Lower lobe of right lung (tissue), 2 donors: ENCODE measurements at regions not wholly inside any gene's neighbourhood (a gene's known extent, or its start where the extent isn't known, plus 50 kb on each side); places are given as distances from the start of the nearest gene placed in this dataset.

Experiments
- ATAC-seq, 2 donors: fragments of 200-7000 bp; cut with Tn5 transposase; one replicate each; pipeline ENCODE4 v1.9.1; 2020 to 2022; ENCODE audit warnings: mild to moderate bottlenecking in 2 of 2, moderate library complexity in 2 of 2
- DNase-seq: peaks from one replicate; pipeline ENCODE4 v3.0.0-alpha.2; 2020
- H3K27ac ChIP-seq: fragments of 200-600 bp; one replicate; pipeline ENCODE4 v1.8.0; 2022
- H3K27me3 ChIP-seq: fragments of 200-600 bp; one replicate; pipeline ENCODE4 v1.8.0; 2022; ENCODE audit warnings: low read depth
- H3K36me3 ChIP-seq: fragments of 200-600 bp; one replicate; pipeline ENCODE4 v1.8.0; 2022; ENCODE audit warnings: mild to moderate bottlenecking
- H3K4me1 ChIP-seq: fragments of 200-600 bp; one replicate; pipeline ENCODE4 v1.8.0; 2022
- H3K4me3 ChIP-seq: fragments of 200-600 bp; one replicate; pipeline ENCODE4 v1.8.0; 2022; ENCODE audit warnings: mild to moderate bottlenecking
- H3K9me3 ChIP-seq: fragments of 200-600 bp; one replicate; pipeline ENCODE4 v1.8.0; 2022
- CTCF ChIP-seq: fragments of 200-600 bp; IDR thresholded peaks from one replicate; pipeline ENCODE4 v1.8.0; 2022; ENCODE audit warnings: antibody characterized with exemption, mild to moderate bottlenecking
- intact Hi-C: fragments of 100-400 bp; cut with DNase I; formaldehyde crosslinking; loops from one replicate; pipeline ENCODE4 v1.11.0; 2022
- donor health status: DM: no; HTN: yes; CAD: no; lungs with severe emphysema.

- intact Hi-C loops, result no loop called here
- Histone ChIP-seq H3K4me3 (no peak overlapping the region), H3K27ac (no peak overlapping the region), H3K36me3 (no peaks in the 10 kb centered on the region), H3K27me3 (no peaks in the 10 kb centered on the region), H3K4me1 (no peaks in the 10 kb centered on the region), H3K9me3 (no peaks in the 10 kb centered on the region)
- no peak for TF ChIP-seq CTCF
- no peak for DNase-seq
- ATAC-seq, result no peak
These were observed 227.5 kb upstream of the RMST start for GRCh38 chr12:97235102-97235501.

DNA sequence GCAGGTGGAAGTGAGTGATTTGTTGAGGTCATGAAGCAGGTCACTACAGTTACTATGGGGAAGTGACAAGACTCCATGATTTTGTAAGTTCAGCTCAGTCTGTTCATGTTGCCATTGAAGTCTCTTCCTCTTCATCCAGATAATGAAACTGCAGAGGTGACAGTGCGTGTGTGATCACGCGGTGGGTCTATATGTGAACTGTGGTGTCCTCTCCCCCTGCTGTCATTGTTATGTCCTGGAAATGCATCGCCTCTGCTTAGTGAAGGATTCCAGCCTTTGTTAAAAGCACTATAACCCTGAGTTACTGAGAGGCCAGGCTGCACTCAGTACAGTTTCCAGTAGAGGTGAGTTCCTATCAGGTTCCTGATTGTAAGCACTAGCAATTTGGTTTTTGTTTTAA is 216.2 kb upstream of the RMST start:
- no peak for ATAC-seq
- H3K36me3 ChIP-seq, result no peaks in the 10 kb centered on the region
- intact Hi-C loops, result no loop called here
- TF ChIP-seq CTCF, result no peak
- H3K4me3 ChIP-seq, result no peak overlapping the region
- H3K9me3 ChIP-seq, result no peaks in the 10 kb centered on the region
- no peak for DNase-seq
- no peaks in the 10 kb centered on the region for H3K4me1 ChIP-seq
- H3K27ac ChIP-seq, result no peak overlapping the region
- H3K27me3 ChIP-seq, result no peaks in the 10 kb centered on the region

DNA sequence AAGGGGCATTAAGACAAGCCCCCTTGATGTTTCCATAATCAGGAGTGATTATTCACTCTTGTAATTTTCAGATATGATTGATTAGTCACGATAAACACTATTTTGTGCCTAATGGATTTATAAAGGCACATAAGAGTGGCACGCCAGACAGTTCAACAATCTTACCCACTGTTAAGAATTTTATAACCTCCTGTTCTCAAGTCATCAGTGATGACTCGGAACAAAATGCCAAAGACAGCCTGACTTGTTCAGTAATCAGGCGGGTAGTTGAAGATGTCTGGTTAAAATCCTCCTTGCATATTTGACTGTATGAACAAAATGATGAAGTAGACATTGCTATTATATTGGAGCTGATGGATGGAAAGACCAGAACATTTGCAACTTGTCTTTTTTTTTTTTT is 212.1 kb upstream of the RMST start:
- no peak overlapping the region for H3K4me3 ChIP-seq
- DNase-seq (no peak), ATAC-seq (no peak)
- H3K27ac ChIP-seq, result no peak overlapping the region
- no peak for TF ChIP-seq CTCF
- H3K9me3 ChIP-seq, result no peaks in the 10 kb centered on the region
- no peaks in the 10 kb centered on the region for H3K27me3 ChIP-seq
- H3K4me1 ChIP-seq, result no peaks in the 10 kb centered on the region
- intact Hi-C loops, result no loop called here
- H3K36me3 ChIP-seq, result no peaks in the 10 kb centered on the region

- intact Hi-C loops, result no loop called here
- Histone ChIP-seq H3K27ac (no peak overlapping the region), H3K27me3 (no peaks in the 10 kb centered on the region), H3K36me3 (no peaks in the 10 kb centered on the region), H3K4me3 (no peak overlapping the region), H3K4me1 (no peaks in the 10 kb centered on the region), H3K9me3 (no peaks in the 10 kb centered on the region)
- no peak for TF ChIP-seq CTCF
- DNase-seq (no peak), ATAC-seq (no peak)
These were observed 204.9 kb upstream of the RMST start for GRCh38 chr12:97257726-97258125.

GRCh38 chr12:97259098-97259497 is 203.5 kb upstream of the RMST start:
- ATAC-seq, result no peak
- DNase-seq, result no peak
- H3K4me3 ChIP-seq, result no peak overlapping the region
- no peaks in the 10 kb centered on the region for H3K9me3 ChIP-seq
- H3K27me3 ChIP-seq, result no peaks in the 10 kb centered on the region
- intact Hi-C loops, result no loop called here
- H3K27ac ChIP-seq, result no peak overlapping the region
- H3K4me1 ChIP-seq, result no peaks in the 10 kb centered on the region
- TF ChIP-seq CTCF, result no peak
- H3K36me3 ChIP-seq, result no peaks in the 10 kb centered on the region

GRCh38 chr12:97260786-97261185 is 201.8 kb upstream of the RMST start:
- no peak for TF ChIP-seq CTCF
- no peak overlapping the region for H3K4me3 ChIP-seq
- no peaks in the 10 kb centered on the region for H3K4me1 ChIP-seq
- DNase-seq (no peak), ATAC-seq (no peak)
- H3K27me3 ChIP-seq, result no peaks in the 10 kb centered on the region
- no peak overlapping the region for H3K27ac ChIP-seq
- intact Hi-C loops, result no loop called here
- no peaks in the 10 kb centered on the region for H3K36me3 ChIP-seq
- no peaks in the 10 kb centered on the region for H3K9me3 ChIP-seq
